ENCODE measurements at regions not wholly inside any gene's neighbourhood (a gene's known extent, or its start where the extent isn't known, plus 50 kb on each side); places are given as distances from the start of the nearest gene placed in this dataset.
A peak's percentile ranks its signal among the peaks of the same experiment; 100 is the strongest.

- no peak overlapping the region for H3K4me2 ChIP-seq
- 50% methylated on average over 1 of the region's 1 CpG for WGBS (ENCODE audit: missing lambda C conversion rate)
- H3K4me3 ChIP-seq = no peak overlapping the region
- H3K9me3 ChIP-seq = peaks cover 7% of the 10 kb centered on the region; the same call in 2 of the 3 replicates
- ATAC-seq (no peak), DNase-seq (ENCODE audit: low read depth in 1 of 2, low spot score in 1 of 2) (no peak), FAIRE-seq (no peak)
- H3K4me1 ChIP-seq = no peaks in the 10 kb centered on the region
- CTCF ChIA-PET = interaction anchor here (1.4 kb wide), 1 partner anchor 13 kb away, joined by 4 read pairs; no protein-coding TSS in a partner anchor
- no peak overlapping the region for H3K27ac ChIP-seq
- no peak for TF ChIP-seq RCOR1 (IDR thresholded peaks at IDR 0.05; ENCODE audit: low read depth, low read length)
- no peak for TF ChIP-seq CHD2 (IDR thresholded peaks at IDR 0.05; ENCODE audit: low read length, partially characterized antibody)
- TF ChIP-seq CHD4 (IDR thresholded peaks at IDR 0.05; ENCODE audit: borderline replicate concordance) = no peak
- TF ChIP-seq JUNB (IDR thresholded peaks at IDR 0.05) = no peak
- no peak for TF ChIP-seq GATA3 (IDR thresholded peaks at IDR 0.05; ENCODE audit: borderline replicate concordance)
- POLR2A ChIA-PET = no interaction called here
These were observed 383.9 kb downstream of the TGFB2 start for GRCh38 chr1:218728898-218729565.

- no peak for FAIRE-seq
- Histone ChIP-seq H3K4me3 (no peak overlapping the region), H3K9me3 (peaks cover 7% of the 10 kb centered on the region; the same call in 2 of the 3 replicates), H3K27ac (peak overlapping the region in 1 of 2 experiments; percentile 28; a peak in 1 of 6 replicates), H3K4me1 (0 out of 3 replicates have a peak, but pooled peaks cover 2% of the 10 kb centered on the region), H3K4me2 (no peak overlapping the region)
- no peak for ATAC-seq
- DNase-seq (ENCODE audit: low read depth in 1 of 2, low spot score in 1 of 2) = no peak
- ChIA-PET CTCF (no interaction called here), POLR2A (no interaction called here)
- no peak for TF ChIP-seq HDAC2 (IDR thresholded peaks at IDR 0.05)
- TF ChIP-seq TP53 (CRISPR knock-in tag; IDR thresholded peaks at IDR 0.05) = no peak
- no peak for TF ChIP-seq NFE2L2 (conservative IDR thresholded peaks at IDR 0.05; ENCODE audit: low read length)
- no peak for TF ChIP-seq MAFK (IDR thresholded peaks at IDR 0.05; ENCODE audit: partially characterized antibody)
- TF ChIP-seq RCOR1 (IDR thresholded peaks at IDR 0.05; ENCODE audit: low read depth, low read length) = no peak
- TF ChIP-seq MAZ (IDR thresholded peaks at IDR 0.05; ENCODE audit: borderline replicate concordance, low read depth, low read length) = no peak
- no peak for TF ChIP-seq PHF8 (IDR thresholded peaks at IDR 0.05; ENCODE audit: borderline replicate concordance, low read depth)
- TF ChIP-seq ESRRA (IDR thresholded peaks at IDR 0.05; ENCODE audit: borderline replicate concordance, low read length) = no peak
- TF ChIP-seq RFX5 (IDR thresholded peaks at IDR 0.05) = no peak
- no peak for TF ChIP-seq REST (IDR thresholded peaks at IDR 0.05)
- no peak for TF ChIP-seq MYC (IDR thresholded peaks at IDR 0.05; ENCODE audit: borderline replicate concordance, low read length)
- no peak for TF ChIP-seq FOSB (CRISPR knock-in tag; IDR thresholded peaks at IDR 0.05)
- TF ChIP-seq ELK1 (IDR thresholded peaks at IDR 0.05; ENCODE audit: low read depth, low read length) = no peak
- no peak for TF ChIP-seq BCL3 (IDR thresholded peaks at IDR 0.05)
- TF ChIP-seq TFCP2L1 (CRISPR knock-in tag; IDR thresholded peaks at IDR 0.05) = no peak
- TF ChIP-seq HOXA7 (CRISPR knock-in tag; IDR thresholded peaks at IDR 0.05) = no peak
- TF ChIP-seq CEBPB (IDR thresholded peaks at IDR 0.05) = no peak
- TF ChIP-seq HOXB5 (CRISPR knock-in tag; IDR thresholded peaks at IDR 0.05) = no peak
- no peak for TF ChIP-seq RARB (CRISPR knock-in tag; IDR thresholded peaks at IDR 0.05)
These were observed 390.4 kb downstream of the TGFB2 start for GRCh38 chr1:218735436-218736032.
